Kidney tubule cell (primary cell): ENCODE measurements at regions not wholly inside any gene's neighbourhood (a gene's known extent, or its start where the extent isn't known, plus 50 kb on each side); places are given as distances from the start of the nearest gene placed in this dataset.
A peak's percentile ranks its signal among the peaks of the same experiment; 100 is the strongest.

Source experiments
- DNase-seq: peaks from one replicate; pipeline ENCODE4 v3.0.0-alpha.2; 2018; ENCODE audit warnings: low spot score

GRCh38 chr14:66421990-66422946 is 63.9 kb upstream of the CCDC196 start:
- DNase-seq, result no peak

GRCh38 chr14:66425402-66425801 is 60.8 kb upstream of the CCDC196 start:
- no peak for DNase-seq

- no peak for DNase-seq
These were observed 59.7 kb upstream of the CCDC196 start for GRCh38 chr14:66426451-66426850.

- DNase-seq, result peak; percentile 86
These were observed 53.8 kb upstream of the CCDC196 start for GRCh38 chr14:66432334-66432733.

DNA sequence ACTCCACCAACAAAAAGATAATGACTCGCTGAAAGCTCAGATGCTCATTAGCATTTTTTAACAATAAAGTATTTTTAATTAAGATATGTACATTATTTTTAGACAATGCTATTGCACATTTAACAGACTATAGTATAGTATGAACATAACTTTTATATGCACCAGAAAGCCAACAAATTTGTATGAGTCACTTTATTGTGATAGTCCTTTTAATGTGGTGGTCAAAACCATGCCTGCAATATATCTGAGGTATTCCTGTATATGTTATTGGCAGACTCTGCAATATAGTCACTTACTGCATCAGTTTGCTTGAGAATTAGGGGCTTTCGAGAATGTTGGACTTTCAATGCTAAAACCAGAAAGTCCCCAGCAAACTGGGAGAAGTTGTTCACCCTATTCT is 51.7 kb upstream of the CCDC196 start:
- no peak for DNase-seq

- no peak for DNase-seq
These were observed 50.5 kb upstream of the CCDC196 start for GRCh38 chr14:66435683-66436082.
